ENCODE measurements at regions not wholly inside any gene's neighbourhood (a gene's known extent, or its start where the extent isn't known, plus 50 kb on each side); places are given as distances from the start of the nearest gene placed in this dataset.

DNA sequence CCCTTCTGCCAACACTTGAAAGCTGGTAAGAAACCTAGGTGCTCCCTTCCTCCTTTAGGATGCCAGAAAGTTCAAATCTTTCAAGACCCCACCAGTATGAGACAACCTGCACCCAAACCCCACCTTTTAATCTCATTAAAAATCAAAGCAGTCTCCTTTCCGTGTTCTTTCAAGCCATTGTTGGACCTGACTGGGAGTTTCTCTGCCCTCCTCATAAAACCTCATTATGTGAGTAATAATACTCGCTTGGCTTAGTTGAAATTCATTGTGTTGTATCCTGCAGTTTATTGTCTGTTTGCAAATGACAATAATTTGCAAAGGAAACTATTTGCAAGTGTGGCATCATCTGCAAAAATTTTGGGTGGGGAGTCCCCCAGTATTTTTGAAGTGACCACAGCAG is 133.2 kb upstream of the VEGFC start:
- TF ChIP-seq CTCF (IDR thresholded peaks at IDR 0.05) (no peak), POLR2AphosphoS5 (IDR thresholded peaks at IDR 0.05) (no peak)
